Endothelial cell (in vitro differentiated cells): ENCODE measurements at regions not wholly inside any gene's neighbourhood (a gene's known extent, or its start where the extent isn't known, plus 50 kb on each side); places are given as distances from the start of the nearest gene placed in this dataset.
"Not testable (repeated sequence)": the region's sequence is repeated elsewhere in the genome, so short reads cannot be mapped to it uniquely, and the experiment has no call there.

ENCODE experiments used
- DNase-seq: peaks from one replicate; pipeline ENCODE4 v3.0.0; 2021; ENCODE audit warnings: low spot score
- H3K27ac Mint-ChIP-seq: one replicate; pipeline ENCODE4 v1.8.0; 2021; ENCODE audit warnings: mixed read lengths, inconsistent platforms; ENCODE audit not compliant: unreplicated experiment
- H3K27me3 Mint-ChIP-seq: one replicate; pipeline ENCODE4 v1.8.0; 2021; ENCODE audit warnings: mild to moderate bottlenecking, moderate library complexity, mixed read lengths, inconsistent platforms; ENCODE audit not compliant: unreplicated experiment
- H3K36me3 Mint-ChIP-seq: one replicate; pipeline ENCODE4 v1.8.0; 2021; ENCODE audit warnings: mild to moderate bottlenecking, low read depth, mixed read lengths, inconsistent platforms; ENCODE audit not compliant: unreplicated experiment
- H3K4me1 Mint-ChIP-seq: one replicate; pipeline ENCODE4 v1.8.0; 2021; ENCODE audit warnings: mild to moderate bottlenecking, mixed read lengths, inconsistent platforms; ENCODE audit not compliant: unreplicated experiment
- H3K4me3 Mint-ChIP-seq: one replicate; pipeline ENCODE4 v1.8.0; 2021; ENCODE audit warnings: mild to moderate bottlenecking, mixed read lengths, inconsistent platforms; ENCODE audit not compliant: unreplicated experiment
- H3K9me3 Mint-ChIP-seq: one replicate; pipeline ENCODE4 v1.8.0; 2021; ENCODE audit warnings: mixed read lengths, inconsistent platforms; ENCODE audit not compliant: unreplicated experiment
- CTCF ChIP-seq: fragments of 200-600 bp; sonication (generic); IDR thresholded peaks from one replicate; pipeline ENCODE4 v1.5.0; 2021; ENCODE audit warnings: antibody characterized with exemption; ENCODE audit not compliant: unreplicated experiment

GRCh38 chr4:159864337-159864736, 761.5 kb downstream of the RAPGEF2 start:
- Mint-ChIP-seq H3K4me1 (no peaks in the 10 kb centered on the region), H3K9me3 (no peaks in the 10 kb centered on the region), H3K4me3 (no peak overlapping the region), H3K27ac (no peak overlapping the region), H3K36me3 (no peaks in the 10 kb centered on the region), H3K27me3 (peaks cover 2% of the 10 kb centered on the region)
- no peak for TF ChIP-seq CTCF
- no peak for DNase-seq

- Mint-ChIP-seq H3K4me3 (no peak overlapping the region), H3K9me3 (no peaks in the 10 kb centered on the region), H3K4me1 (no peaks in the 10 kb centered on the region), H3K27me3 (peaks cover 5% of the 10 kb centered on the region), H3K36me3 (no peaks in the 10 kb centered on the region), H3K27ac (no peak overlapping the region)
- DNase-seq, result no peak
- no peak for TF ChIP-seq CTCF
These were observed 764.8 kb downstream of the RAPGEF2 start for GRCh38 chr4:159867673-159868072.

DNA sequence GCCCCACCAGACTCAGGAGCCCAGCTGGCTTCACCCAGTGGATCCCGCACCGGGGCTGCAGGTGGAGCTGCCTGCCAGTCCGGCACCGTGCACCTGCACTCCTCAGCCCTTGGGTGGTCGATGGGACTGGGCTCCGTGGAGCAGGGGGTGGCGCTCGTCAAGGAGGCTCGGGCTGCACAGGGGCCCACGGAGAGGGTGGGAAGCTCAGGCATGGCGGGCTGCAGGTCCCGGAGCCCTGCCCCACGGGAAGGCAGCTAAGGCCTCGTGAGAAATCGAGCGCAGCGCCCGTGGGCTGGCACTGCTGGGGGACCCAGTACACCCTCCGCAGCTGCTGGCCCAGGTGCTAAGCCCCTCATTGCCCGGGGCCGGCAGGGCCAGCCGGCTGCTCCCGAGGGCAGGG, 766.1 kb downstream of the RAPGEF2 start:
- H3K27me3 Mint-ChIP-seq, result not testable (repeated sequence)

GRCh38 chr4:159871141-159871540, 768.3 kb downstream of the RAPGEF2 start:
- peaks cover 7% of the 10 kb centered on the region for H3K27me3 Mint-ChIP-seq
- no peaks in the 10 kb centered on the region for H3K4me1 Mint-ChIP-seq
- H3K36me3 Mint-ChIP-seq, result no peaks in the 10 kb centered on the region
- no peak overlapping the region for H3K27ac Mint-ChIP-seq
- DNase-seq, result no peak
- no peak for TF ChIP-seq CTCF
- H3K4me3 Mint-ChIP-seq, result no peak overlapping the region
- no peaks in the 10 kb centered on the region for H3K9me3 Mint-ChIP-seq

More for the DNA sequence above, 766.1 kb downstream of the RAPGEF2 start:
- H3K4me1 Mint-ChIP-seq, DNase-seq, H3K36me3 Mint-ChIP-seq, H3K4me3 Mint-ChIP-seq, H3K27ac Mint-ChIP-seq, H3K9me3 Mint-ChIP-seq: not testable (repeated sequence)

DNA sequence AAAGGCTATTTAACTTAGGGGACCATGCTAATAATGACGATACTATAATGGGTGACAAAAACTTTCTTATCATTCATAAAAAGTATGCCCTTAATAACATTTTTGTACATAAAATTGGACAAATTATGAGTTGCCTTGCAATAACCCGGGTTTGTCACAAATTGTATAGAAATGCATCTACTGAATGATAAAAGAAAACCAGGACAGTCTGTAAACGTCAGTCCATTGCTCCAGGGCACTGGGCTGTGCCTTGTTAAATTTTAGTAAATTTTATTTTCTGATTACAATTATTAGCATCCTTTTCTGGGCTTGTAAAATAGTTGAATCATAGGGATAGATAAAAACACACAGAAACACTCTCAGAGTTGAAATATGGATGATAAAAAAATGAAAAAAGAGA, 778.3 kb downstream of the RAPGEF2 start:
- H3K4me1 Mint-ChIP-seq, result no peaks in the 10 kb centered on the region
- H3K27ac Mint-ChIP-seq, result no peak overlapping the region
- H3K4me3 Mint-ChIP-seq, result no peak overlapping the region
- no peaks in the 10 kb centered on the region for H3K9me3 Mint-ChIP-seq
- no peaks in the 10 kb centered on the region for H3K36me3 Mint-ChIP-seq
- H3K27me3 Mint-ChIP-seq, result no peaks in the 10 kb centered on the region
- no peak for DNase-seq
- TF ChIP-seq CTCF, result no peak

DNA sequence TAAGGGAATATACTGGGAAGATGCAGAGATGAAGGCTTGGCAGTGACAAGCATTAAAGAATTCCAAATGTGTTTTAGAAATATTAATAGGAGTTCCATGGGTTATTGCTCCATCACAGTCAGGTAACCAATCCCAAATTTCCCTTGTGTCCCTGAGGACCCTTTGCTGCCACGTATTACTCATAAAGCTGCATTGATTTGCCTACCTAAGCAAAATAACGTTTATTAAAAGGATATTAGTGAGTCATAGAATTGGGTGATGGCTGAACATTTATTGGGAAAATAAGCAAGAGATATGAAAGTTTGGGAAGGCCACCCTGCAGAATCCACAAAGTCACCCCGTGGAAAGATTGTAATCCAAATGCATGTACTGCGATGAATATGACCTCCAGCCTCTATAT, 782.1 kb downstream of the RAPGEF2 start:
- H3K27me3 Mint-ChIP-seq, result no peaks in the 10 kb centered on the region
- H3K4me3 Mint-ChIP-seq, result no peak overlapping the region
- no peaks in the 10 kb centered on the region for H3K4me1 Mint-ChIP-seq
- no peak for TF ChIP-seq CTCF
- H3K27ac Mint-ChIP-seq, result no peak overlapping the region
- H3K36me3 Mint-ChIP-seq, result no peaks in the 10 kb centered on the region
- no peaks in the 10 kb centered on the region for H3K9me3 Mint-ChIP-seq
- no peak for DNase-seq
